ENCODE measurements at regions not wholly inside any gene's neighbourhood (a gene's known extent, or its start where the extent isn't known, plus 50 kb on each side); places are given as distances from the start of the nearest gene placed in this dataset.

- TF ChIP-seq, protein P1, sequence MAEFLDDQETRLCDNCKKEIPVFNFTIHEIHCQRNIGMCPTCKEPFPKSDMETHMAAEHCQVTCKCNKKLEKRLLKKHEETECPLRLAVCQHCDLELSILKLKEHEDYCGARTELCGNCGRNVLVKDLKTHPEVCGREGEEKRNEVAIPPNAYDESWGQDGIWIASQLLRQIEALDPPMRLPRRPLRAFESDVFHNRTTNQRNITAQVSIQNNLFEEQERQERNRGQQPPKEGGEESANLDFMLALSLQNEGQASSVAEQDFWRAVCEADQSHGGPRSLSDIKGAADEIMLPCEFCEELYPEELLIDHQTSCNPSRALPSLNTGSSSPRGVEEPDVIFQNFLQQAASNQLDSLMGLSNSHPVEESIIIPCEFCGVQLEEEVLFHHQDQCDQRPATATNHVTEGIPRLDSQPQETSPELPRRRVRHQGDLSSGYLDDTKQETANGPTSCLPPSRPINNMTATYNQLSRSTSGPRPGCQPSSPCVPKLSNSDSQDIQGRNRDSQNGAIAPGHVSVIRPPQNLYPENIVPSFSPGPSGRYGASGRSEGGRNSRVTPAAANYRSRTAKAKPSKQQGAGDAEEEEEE (CRISPR knock-in tag; IDR thresholded peaks at IDR 0.05; ENCODE audit: borderline replicate concordance) = no peak
- TF ChIP-seq HNF4G (IDR thresholded peaks at IDR 0.05; ENCODE audit: borderline replicate concordance, low read depth, low read length) = no peak
- no peak for TF ChIP-seq HNF4G (CRISPR knock-in tag; IDR thresholded peaks at IDR 0.05; ENCODE audit: borderline replicate concordance, low read depth)
- no peak for TF ChIP-seq ZNF274 (CRISPR knock-in tag; IDR thresholded peaks at IDR 0.05)
- TF ChIP-seq CBFB (CRISPR knock-in tag; IDR thresholded peaks at IDR 0.05) = no peak
- TF ChIP-seq KLF11 (CRISPR knock-in tag; IDR thresholded peaks at IDR 0.05) = no peak
- no peak for TF ChIP-seq KDM1A (CRISPR knock-in tag; IDR thresholded peaks at IDR 0.05)
- TF ChIP-seq LCORL (IDR thresholded peaks at IDR 0.05) = no peak
- TF ChIP-seq LCORL (CRISPR knock-in tag; IDR thresholded peaks at IDR 0.05) = no peak
These were observed 408.5 kb downstream of the KLHL13 start (continued) for GRCh38 chrX:117707948-117708743.

DNA sequence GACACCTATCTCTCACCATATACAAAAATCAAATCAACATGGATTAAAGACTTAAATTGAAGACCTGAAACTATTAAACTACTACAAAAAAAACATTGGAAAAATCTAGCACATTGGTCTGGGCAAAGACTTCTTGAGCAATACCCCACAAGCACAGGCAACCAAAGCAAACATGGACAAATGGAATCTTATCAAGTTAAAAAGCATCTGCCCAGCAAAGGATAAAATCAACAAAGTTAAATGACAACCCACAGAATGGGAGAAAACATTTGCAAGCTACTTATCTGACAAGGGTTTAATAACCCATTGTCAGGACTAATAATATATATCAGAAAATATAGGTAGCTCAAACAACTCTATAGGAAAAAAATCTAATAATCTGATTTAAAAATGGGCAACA lies 415.6 kb downstream of the KLHL13 start:
- CTCF ChIA-PET (ENCODE audit: low intra/inter-chr PET ratio, low total read pairs) = no interaction called here
- no peak overlapping the region for H3K27ac ChIP-seq (ENCODE audit: extremely low read length, insufficient read depth, low read length)

More for the DNA sequence above, 415.6 kb downstream of the KLHL13 start:
- no peaks in the 10 kb centered on the region for H3K4me1 ChIP-seq (ENCODE audit: insufficient read depth, low read length)
- in situ Hi-C loops (cut with HindIII; ENCODE audit: extremely low pct_ligation_motif_present, low pct_unique_long_range_greater_than_20kb) (no loop called here), intact Hi-C loops (cut with micrococcal nuclease; ENCODE audit: unreplicated experiment) (no loop called here)
- POLR2A ChIA-PET = no interaction called here
- no peaks in the 10 kb centered on the region for H3K27me3 ChIP-seq (ENCODE audit: control insufficient read depth in 1 of 2, insufficient read depth in 2 of 2, low read length in 2 of 2)
- DNase-seq (ENCODE audit: low spot score) (no peak), FAIRE-seq (no peak), ATAC-seq (no peak)
- no peak overlapping the region for H3K4me3 ChIP-seq (replicated peaks in 1 of 3; ENCODE audit: insufficient read depth in 1 of 3, low read depth in 2 of 3, low read length in 3 of 3)
- no peaks in the 10 kb centered on the region for H4K20me1 ChIP-seq (ENCODE audit: insufficient read depth, low read length)
- no peaks in the 10 kb centered on the region for H3K9me3 ChIP-seq (ENCODE audit: low read length)
- H2AFZ ChIP-seq (ENCODE audit: low read length) = no peak overlapping the region
- no peak overlapping the region for H3K9ac ChIP-seq (ENCODE audit: insufficient read depth, low read depth, low read length)
- no peak overlapping the region for H3K4me2 ChIP-seq (ENCODE audit: low read depth, low read length)
- no peak for TF ChIP-seq KDM5A (IDR thresholded peaks at IDR 0.05; ENCODE audit: borderline replicate concordance, low read length)
- no peaks in the 10 kb centered on the region for H3K36me3 ChIP-seq (replicated peaks in 1 of 2; ENCODE audit: control insufficient read depth in 1 of 2, insufficient read depth in 2 of 2, low read length in 2 of 2)
- no peaks in the 10 kb centered on the region for H3K79me2 ChIP-seq (ENCODE audit: insufficient read depth, low read length)
- no TSS peak for BruUV-seq (replicated peaks)

Data from HepG2 (cell line).